ENCODE measurements at regions not wholly inside any gene's neighbourhood (a gene's known extent, or its start where the extent isn't known, plus 50 kb on each side); places are given as distances from the start of the nearest gene placed in this dataset.

GRCh38 chr18:31233621-31234275 lies 71.1 kb upstream of the DSC1 start:
- no peak for TF ChIP-seq CTCF (IDR thresholded peaks at IDR 0.05)
- TF ChIP-seq POLR2A (IDR thresholded peaks at IDR 0.05): no peak

All from testis (tissue), 2 donors.